GM23248 (cell line): ENCODE measurements at regions not wholly inside any gene's neighbourhood (a gene's known extent, or its start where the extent isn't known, plus 50 kb on each side); places are given as distances from the start of the nearest gene placed in this dataset.

Source experiments
- EZH2 ChIP-seq: fragments of 200-600 bp; sonication (generic); IDR thresholded peaks from 2 replicates; pipeline ENCODE4 v1.6.1; 2018; ENCODE audit warnings: antibody characterized with exemption, mild to moderate bottlenecking; ENCODE audit not compliant: insufficient read depth, poor library complexity, severe bottlenecking
- EZH2phosphoT487 ChIP-seq: fragments of 200-600 bp; sonication (generic); IDR thresholded peaks from 2 replicates; pipeline ENCODE4 v1.6.1; 2018; ENCODE audit warnings: antibody characterized with exemption, moderate library complexity, mild to moderate bottlenecking, low read depth; ENCODE audit not compliant: insufficient read depth

GRCh38 chr6:82056567-82056966 is 191.0 kb downstream of the IBTK start:
- TF ChIP-seq EZH2 (no peak), EZH2phosphoT487 (no peak)
